Skin of body (tissue), 1 donor: ENCODE measurements at regions not wholly inside any gene's neighbourhood (a gene's known extent, or its start where the extent isn't known, plus 50 kb on each side); places are given as distances from the start of the nearest gene placed in this dataset.

Source experiments
- DNase-seq: peaks from one replicate; lab custom pipeline; 2025; lab: John Stamatoyannopoulos, UW

- no peak for DNase-seq
These were observed 270.8 kb downstream of the HTR7 start for GRCh38 chr10:90587081-90587491.

GRCh38 chr10:90587561-90587960 is 270.3 kb downstream of the HTR7 start:
- DNase-seq: no peak

- DNase-seq: no peak
These were observed 269.6 kb downstream of the HTR7 start for GRCh38 chr10:90588222-90588621.

- DNase-seq: no peak
These were observed 268.0 kb downstream of the HTR7 start for GRCh38 chr10:90589825-90590224.

- DNase-seq: no peak
These were observed 266.2 kb downstream of the HTR7 start for GRCh38 chr10:90591629-90592028.

- peak; percentile 53 for DNase-seq
These were observed 265.1 kb downstream of the HTR7 start for GRCh38 chr10:90592638-90593302.

GRCh38 chr10:90598513-90598912 is 259.3 kb downstream of the HTR7 start:
- no peak for DNase-seq

GRCh38 chr10:90602862-90603610 is 254.8 kb downstream of the HTR7 start:
- DNase-seq: no peak

GRCh38 chr10:90604636-90605035 is 253.2 kb downstream of the HTR7 start:
- DNase-seq: no peak

GRCh38 chr10:90605506-90605905 is 252.3 kb downstream of the HTR7 start:
- DNase-seq: no peak

GRCh38 chr10:90612276-90612675 is 245.6 kb downstream of the HTR7 start:
- DNase-seq: no peak

- no peak for DNase-seq
These were observed 243.2 kb downstream of the HTR7 start for GRCh38 chr10:90614631-90615030.

- no peak for DNase-seq
These were observed 236.3 kb downstream of the HTR7 start for GRCh38 chr10:90621577-90621976.

- no peak for DNase-seq
These were observed 222.6 kb downstream of the HTR7 start for GRCh38 chr10:90635111-90635765.

- DNase-seq: no peak
These were observed 217.1 kb downstream of the HTR7 start for GRCh38 chr10:90640756-90641155.

- DNase-seq: no peak
These were observed 216.1 kb downstream of the HTR7 start for GRCh38 chr10:90641731-90642130.

GRCh38 chr10:90642136-90642535 is 215.7 kb downstream of the HTR7 start:
- DNase-seq: no peak

- DNase-seq: no peak
These were observed 215.2 kb downstream of the HTR7 start for GRCh38 chr10:90642650-90643049.

GRCh38 chr10:90644165-90644564 is 213.7 kb downstream of the HTR7 start:
- DNase-seq: no peak

GRCh38 chr10:90650858-90651257 is 207.0 kb downstream of the HTR7 start:
- no peak for DNase-seq

- no peak for DNase-seq
These were observed 205.3 kb downstream of the HTR7 start for GRCh38 chr10:90652519-90652918.

GRCh38 chr10:90658791-90659190 is 199.0 kb downstream of the HTR7 start:
- no peak for DNase-seq
